ENCODE measurements at regions not wholly inside any gene's neighbourhood (a gene's known extent, or its start where the extent isn't known, plus 50 kb on each side); places are given as distances from the start of the nearest gene placed in this dataset.

DNA sequence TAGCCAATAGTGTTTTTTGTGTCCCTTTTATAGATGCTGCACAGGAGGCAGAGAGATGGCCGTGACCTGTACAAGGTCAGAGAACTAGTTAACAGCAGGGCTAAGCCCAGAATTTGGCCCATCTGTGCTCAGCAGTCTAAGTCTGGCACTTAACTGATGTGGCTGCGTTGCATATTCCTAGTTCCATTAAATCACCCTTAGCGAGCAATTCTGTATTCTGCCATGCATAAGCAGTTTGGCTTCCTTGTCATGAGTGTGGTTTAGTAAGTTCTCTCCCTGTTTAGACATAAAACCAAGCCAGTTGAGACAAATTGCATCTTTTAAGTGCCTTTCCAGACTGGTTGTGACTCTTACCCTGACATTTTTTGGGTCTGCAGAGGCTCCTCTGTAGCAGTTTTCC, 230.6 kb upstream of the TENM4 start:
- CTCF ChIA-PET = no interaction called here
- TF ChIP-seq TCF7L2 (IDR thresholded peaks at IDR 0.05; ENCODE audit: low read depth, low read length) (no peak), SIN3A (IDR thresholded peaks at IDR 0.05; ENCODE audit: borderline replicate concordance, insufficient read depth, low read depth, low read length) (no peak), POLR2AphosphoS5 (IDR thresholded peaks at IDR 0.05; ENCODE audit: low read depth, low read length) (no peak), CTCF (IDR thresholded peaks at IDR 0.05) (no peak)
- TF ChIP-seq, protein P1, sequence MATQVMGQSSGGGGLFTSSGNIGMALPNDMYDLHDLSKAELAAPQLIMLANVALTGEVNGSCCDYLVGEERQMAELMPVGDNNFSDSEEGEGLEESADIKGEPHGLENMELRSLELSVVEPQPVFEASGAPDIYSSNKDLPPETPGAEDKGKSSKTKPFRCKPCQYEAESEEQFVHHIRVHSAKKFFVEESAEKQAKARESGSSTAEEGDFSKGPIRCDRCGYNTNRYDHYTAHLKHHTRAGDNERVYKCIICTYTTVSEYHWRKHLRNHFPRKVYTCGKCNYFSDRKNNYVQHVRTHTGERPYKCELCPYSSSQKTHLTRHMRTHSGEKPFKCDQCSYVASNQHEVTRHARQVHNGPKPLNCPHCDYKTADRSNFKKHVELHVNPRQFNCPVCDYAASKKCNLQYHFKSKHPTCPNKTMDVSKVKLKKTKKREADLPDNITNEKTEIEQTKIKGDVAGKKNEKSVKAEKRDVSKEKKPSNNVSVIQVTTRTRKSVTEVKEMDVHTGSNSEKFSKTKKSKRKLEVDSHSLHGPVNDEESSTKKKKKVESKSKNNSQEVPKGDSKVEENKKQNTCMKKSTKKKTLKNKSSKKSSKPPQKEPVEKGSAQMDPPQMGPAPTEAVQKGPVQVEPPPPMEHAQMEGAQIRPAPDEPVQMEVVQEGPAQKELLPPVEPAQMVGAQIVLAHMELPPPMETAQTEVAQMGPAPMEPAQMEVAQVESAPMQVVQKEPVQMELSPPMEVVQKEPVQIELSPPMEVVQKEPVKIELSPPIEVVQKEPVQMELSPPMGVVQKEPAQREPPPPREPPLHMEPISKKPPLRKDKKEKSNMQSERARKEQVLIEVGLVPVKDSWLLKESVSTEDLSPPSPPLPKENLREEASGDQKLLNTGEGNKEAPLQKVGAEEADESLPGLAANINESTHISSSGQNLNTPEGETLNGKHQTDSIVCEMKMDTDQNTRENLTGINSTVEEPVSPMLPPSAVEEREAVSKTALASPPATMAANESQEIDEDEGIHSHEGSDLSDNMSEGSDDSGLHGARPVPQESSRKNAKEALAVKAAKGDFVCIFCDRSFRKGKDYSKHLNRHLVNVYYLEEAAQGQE (IDR thresholded peaks at IDR 0.05; ENCODE audit: insufficient read depth in 1 of 2, low read depth in 2 of 2, low read length in 1 of 2) = no peak

GRCh38 chr11:79670882-79671281, 230.1 kb upstream of the TENM4 start:
- Histone ChIP-seq H3K4me3 (ENCODE audit: low read depth in 2 of 2, low read length in 2 of 2) (no peak overlapping the region), H3K36me3 (ENCODE audit: control insufficient read depth, insufficient read depth, low read length) (no peaks in the 10 kb centered on the region), H3K4me1 (ENCODE audit: control insufficient read depth, insufficient read depth, low read length) (no peaks in the 10 kb centered on the region), H3K27me3 (ENCODE audit: control insufficient read depth, insufficient read depth, low read length) (no peaks in the 10 kb centered on the region), H3K9me3 (ENCODE audit: control insufficient read depth, insufficient read depth, low read depth, low read length) (no peaks in the 10 kb centered on the region), H3K27ac (ENCODE audit: low read length) (no peak overlapping the region)
- intact Hi-C loops (cut with micrococcal nuclease; ENCODE audit: unreplicated experiment) (no loop called here), in situ Hi-C loops (cut with HindIII; ENCODE audit: low pct_unique_long_range_greater_than_20kb, low sequenced_read_pairs) (no loop called here)
- POLR2A ChIA-PET = no interaction called here
- DNase-seq (ENCODE audit: low read depth, low spot score) (no peak), ATAC-seq (no peak)
- no TSS peak for BruUV-seq (replicated peaks)
- CTCF ChIA-PET = no interaction called here
- TF ChIP-seq SIN3A (IDR thresholded peaks at IDR 0.05; ENCODE audit: borderline replicate concordance, insufficient read depth, low read depth, low read length) (no peak), CTCF (IDR thresholded peaks at IDR 0.05) (no peak), POLR2AphosphoS5 (IDR thresholded peaks at IDR 0.05; ENCODE audit: low read depth, low read length) (no peak), TCF7L2 (IDR thresholded peaks at IDR 0.05; ENCODE audit: low read depth, low read length) (no peak)
- TF ChIP-seq, protein P1 (IDR thresholded peaks at IDR 0.05; ENCODE audit: insufficient read depth in 1 of 2, low read depth in 2 of 2, low read length in 1 of 2) = no peak

More for the DNA sequence above, 230.6 kb upstream of the TENM4 start:
- intact Hi-C loops (cut with micrococcal nuclease; ENCODE audit: unreplicated experiment) = no loop called here
- H3K9me3 ChIP-seq (ENCODE audit: control insufficient read depth, insufficient read depth, low read depth, low read length) = no peaks in the 10 kb centered on the region
- in situ Hi-C loops (cut with HindIII; ENCODE audit: low pct_unique_long_range_greater_than_20kb, low sequenced_read_pairs) = no loop called here
- DNase-seq (ENCODE audit: low read depth, low spot score) (no peak), ATAC-seq (no peak)
- no TSS peak for BruUV-seq (replicated peaks)
- H3K27me3 ChIP-seq (ENCODE audit: control insufficient read depth, insufficient read depth, low read length) = no peaks in the 10 kb centered on the region
- no peaks in the 10 kb centered on the region for H3K36me3 ChIP-seq (ENCODE audit: control insufficient read depth, insufficient read depth, low read length)
- H3K27ac ChIP-seq (ENCODE audit: low read length) = no peak overlapping the region
- POLR2A ChIA-PET = no interaction called here
- H3K4me3 ChIP-seq (ENCODE audit: low read depth in 2 of 2, low read length in 2 of 2) = no peak overlapping the region
- no peaks in the 10 kb centered on the region for H3K4me1 ChIP-seq (ENCODE audit: control insufficient read depth, insufficient read depth, low read length)

Measured in Panc1 (cell line).